ENCODE measurements at regions not wholly inside any gene's neighbourhood (a gene's known extent, or its start where the extent isn't known, plus 50 kb on each side); places are given as distances from the start of the nearest gene placed in this dataset.

DNA sequence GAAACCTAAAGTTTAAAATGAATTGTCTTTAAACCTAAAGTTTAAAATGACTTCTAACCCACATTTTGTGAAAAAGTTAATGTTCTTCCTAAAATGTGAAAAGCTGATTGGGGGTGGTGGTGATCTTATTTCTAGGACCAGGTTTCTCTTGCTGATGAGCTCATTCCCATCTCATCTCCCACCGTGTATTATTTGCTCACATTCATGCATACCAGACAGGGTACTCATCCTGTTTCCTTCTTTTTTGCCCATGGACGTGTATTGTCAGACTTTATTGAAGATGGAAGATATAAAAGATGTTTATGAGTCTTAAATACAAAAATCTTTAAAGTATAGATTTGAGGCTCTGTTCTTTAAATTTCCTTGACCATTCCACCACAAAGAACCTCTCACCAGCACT, 70.1 kb upstream of the MPHOSPH6 start:
- TF ChIP-seq CTCF (IDR thresholded peaks at IDR 0.05), result no peak
- TF ChIP-seq POLR2A (IDR thresholded peaks at IDR 0.05), result no peak
